KMS-11 (cell line): ENCODE measurements at regions not wholly inside any gene's neighbourhood (a gene's known extent, or its start where the extent isn't known, plus 50 kb on each side); places are given as distances from the start of the nearest gene placed in this dataset.

Experiments
- H2AFZ ChIP-seq: fragments of 200-600 bp; sonication (generic); 2 replicates; pipeline ENCODE4 v1.6.1; 2016; ENCODE audit warnings: antibody characterized with exemption, mixed run types, low read depth
- H3K27ac ChIP-seq: fragments of 200-600 bp; sonication (generic); 2 replicates; pipeline ENCODE4 v1.6.1; 2016; ENCODE audit warnings: mild to moderate bottlenecking, mixed run types
- H3K27me3 ChIP-seq: fragments of 200-600 bp; sonication (generic); 2 replicates; pipeline ENCODE4 v1.6.1; 2017; ENCODE audit warnings: mild to moderate bottlenecking, low read depth, mixed run types, moderate library complexity; ENCODE audit not compliant: insufficient read depth
- H3K36me3 ChIP-seq: fragments of 200-600 bp; sonication (generic); 2 replicates; pipeline ENCODE4 v1.6.1; 2017; ENCODE audit warnings: mild to moderate bottlenecking, mixed run types; ENCODE audit not compliant: insufficient read depth
- H3K4me1 ChIP-seq: fragments of 200-600 bp; sonication (generic); 2 replicates; pipeline ENCODE4 v1.6.1; 2016; ENCODE audit warnings: mild to moderate bottlenecking, low read depth, mixed run types; ENCODE audit not compliant: poor library complexity, severe bottlenecking
- H3K4me2 ChIP-seq: fragments of 200-600 bp; sonication (generic); 2 replicates; pipeline ENCODE4 v1.7.0; 2016; ENCODE audit warnings: mild to moderate bottlenecking, mixed run types
- H3K4me3 ChIP-seq: fragments of 200-600 bp; sonication (generic); IDR thresholded peaks from 2 replicates; pipeline ENCODE4 v1.6.1; 2017; ENCODE audit warnings: low read depth, low read length, mixed read lengths; ENCODE audit not compliant: insufficient read depth
- H3K79me2 ChIP-seq: fragments of 200-600 bp; sonication (generic); 2 replicates; pipeline ENCODE4 v1.6.1; 2016; ENCODE audit warnings: low read depth, mixed run types; ENCODE audit not compliant: insufficient read depth
- H3K9ac ChIP-seq: fragments of 200-600 bp; sonication (generic); 2 replicates; pipeline ENCODE4 v1.6.1; 2016; ENCODE audit warnings: mild to moderate bottlenecking, mixed run types
- H4K20me1 ChIP-seq: fragments of 200-600 bp; sonication (generic); 2 replicates; pipeline ENCODE4 v1.6.1; 2016; ENCODE audit warnings: mild to moderate bottlenecking, mixed run types; ENCODE audit not compliant: insufficient read depth
- TF ChIP-seq, protein P1 (sequence below): fragments of 200-600 bp; sonication (generic); conservative IDR thresholded peaks from 2 replicates; pipeline ENCODE4 v1.6.1; 2017; ENCODE audit warnings: low read depth, mild to moderate bottlenecking, antibody characterized with exemption, low read length, moderate library complexity, mixed read lengths

DNA sequence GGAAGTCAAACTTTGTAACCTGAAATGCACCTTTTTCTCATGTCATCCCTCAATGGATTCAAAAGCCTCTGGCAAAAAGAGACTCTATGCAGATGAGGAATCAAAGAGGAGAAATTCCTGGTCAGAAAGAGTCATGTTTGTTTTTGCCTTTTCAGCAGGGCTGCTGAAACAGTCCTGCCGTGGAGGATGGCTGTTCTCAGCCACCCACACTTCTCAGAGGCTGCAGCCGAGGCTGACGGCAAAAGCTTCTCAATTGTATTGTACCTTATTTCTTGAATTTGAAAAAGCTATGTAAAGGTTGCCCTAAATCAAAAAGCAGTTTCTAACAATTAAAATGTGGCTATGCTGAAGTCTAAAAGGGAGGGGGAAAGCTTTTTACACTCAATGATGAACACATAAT lies 385.3 kb downstream of the KCTD12 start:
- Histone ChIP-seq H3K4me2 (no peak overlapping the region), H3K79me2 (no peaks in the 10 kb centered on the region)
- TF ChIP-seq, protein P1, sequence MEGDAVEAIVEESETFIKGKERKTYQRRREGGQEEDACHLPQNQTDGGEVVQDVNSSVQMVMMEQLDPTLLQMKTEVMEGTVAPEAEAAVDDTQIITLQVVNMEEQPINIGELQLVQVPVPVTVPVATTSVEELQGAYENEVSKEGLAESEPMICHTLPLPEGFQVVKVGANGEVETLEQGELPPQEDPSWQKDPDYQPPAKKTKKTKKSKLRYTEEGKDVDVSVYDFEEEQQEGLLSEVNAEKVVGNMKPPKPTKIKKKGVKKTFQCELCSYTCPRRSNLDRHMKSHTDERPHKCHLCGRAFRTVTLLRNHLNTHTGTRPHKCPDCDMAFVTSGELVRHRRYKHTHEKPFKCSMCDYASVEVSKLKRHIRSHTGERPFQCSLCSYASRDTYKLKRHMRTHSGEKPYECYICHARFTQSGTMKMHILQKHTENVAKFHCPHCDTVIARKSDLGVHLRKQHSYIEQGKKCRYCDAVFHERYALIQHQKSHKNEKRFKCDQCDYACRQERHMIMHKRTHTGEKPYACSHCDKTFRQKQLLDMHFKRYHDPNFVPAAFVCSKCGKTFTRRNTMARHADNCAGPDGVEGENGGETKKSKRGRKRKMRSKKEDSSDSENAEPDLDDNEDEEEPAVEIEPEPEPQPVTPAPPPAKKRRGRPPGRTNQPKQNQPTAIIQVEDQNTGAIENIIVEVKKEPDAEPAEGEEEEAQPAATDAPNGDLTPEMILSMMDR = no peak

DNA sequence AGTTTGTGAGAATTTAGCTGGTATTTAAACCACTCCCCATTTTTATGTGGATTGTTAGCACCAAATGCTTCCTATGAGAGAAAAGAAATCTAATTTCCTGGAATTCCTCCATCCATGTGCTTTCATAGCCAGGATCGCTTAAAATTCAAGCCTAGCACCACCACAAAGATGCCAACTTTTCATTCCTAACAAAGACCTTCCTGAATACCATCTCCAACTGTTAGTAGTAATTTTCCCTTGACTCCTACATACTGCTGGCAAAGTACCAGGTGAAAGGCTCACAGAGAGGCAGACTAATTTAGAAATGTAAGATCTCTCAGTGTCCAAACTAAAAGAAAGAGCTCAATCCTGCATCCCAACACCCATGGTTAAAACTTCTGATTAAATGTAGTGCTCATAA lies 386.3 kb downstream of the KCTD12 start:
- H3K4me3 ChIP-seq = no peak overlapping the region
- H3K36me3 ChIP-seq = no peaks in the 10 kb centered on the region

More for the DNA sequence above, 385.3 kb downstream of the KCTD12 start:
- Histone ChIP-seq H3K27ac (no peak overlapping the region), H2AFZ (no peak overlapping the region), H3K36me3 (no peaks in the 10 kb centered on the region), H3K27me3 (no peaks in the 10 kb centered on the region), H4K20me1 (no peaks in the 10 kb centered on the region), H3K4me3 (no peak overlapping the region), H3K9ac (no peak overlapping the region), H3K4me1 (no peaks in the 10 kb centered on the region)

DNA sequence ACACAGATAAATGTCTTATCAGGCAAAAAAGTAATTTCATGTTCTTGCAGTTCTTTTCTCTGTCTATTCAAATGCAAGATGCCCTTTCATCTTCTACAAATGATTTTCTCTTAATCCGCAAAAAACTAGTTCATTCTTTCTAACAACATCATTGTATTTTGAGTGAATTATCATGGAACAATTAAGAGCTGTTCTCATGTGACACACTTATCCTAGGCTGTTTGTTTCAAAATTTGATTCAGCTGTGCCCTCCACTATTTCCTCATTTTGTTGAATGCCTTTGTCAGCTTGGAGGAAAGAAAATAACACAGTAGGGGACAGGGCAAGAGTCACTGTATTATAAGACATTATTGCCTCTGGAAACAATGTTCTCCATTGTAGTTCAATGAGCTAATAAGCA lies 396.9 kb downstream of the KCTD12 start:
- no peak overlapping the region for H3K4me3 ChIP-seq
- no peaks in the 10 kb centered on the region for H4K20me1 ChIP-seq
- H3K4me2 ChIP-seq = no peak overlapping the region
- no peak overlapping the region for H3K27ac ChIP-seq
- H3K36me3 ChIP-seq = no peaks in the 10 kb centered on the region
- H3K27me3 ChIP-seq = no peaks in the 10 kb centered on the region
- no peak overlapping the region for H3K9ac ChIP-seq
- no peaks in the 10 kb centered on the region for H3K4me1 ChIP-seq
- TF ChIP-seq, protein P1 = no peak
- H3K79me2 ChIP-seq = no peaks in the 10 kb centered on the region
- no peak overlapping the region for H2AFZ ChIP-seq

More for the DNA sequence above, 386.3 kb downstream of the KCTD12 start:
- Histone ChIP-seq H3K79me2 (no peaks in the 10 kb centered on the region), H2AFZ (no peak overlapping the region), H3K27me3 (no peaks in the 10 kb centered on the region), H3K27ac (no peak overlapping the region), H3K9ac (no peak overlapping the region), H4K20me1 (no peaks in the 10 kb centered on the region), H3K4me1 (no peaks in the 10 kb centered on the region), H3K4me2 (no peak overlapping the region)
- TF ChIP-seq, protein P1 = no peak

DNA sequence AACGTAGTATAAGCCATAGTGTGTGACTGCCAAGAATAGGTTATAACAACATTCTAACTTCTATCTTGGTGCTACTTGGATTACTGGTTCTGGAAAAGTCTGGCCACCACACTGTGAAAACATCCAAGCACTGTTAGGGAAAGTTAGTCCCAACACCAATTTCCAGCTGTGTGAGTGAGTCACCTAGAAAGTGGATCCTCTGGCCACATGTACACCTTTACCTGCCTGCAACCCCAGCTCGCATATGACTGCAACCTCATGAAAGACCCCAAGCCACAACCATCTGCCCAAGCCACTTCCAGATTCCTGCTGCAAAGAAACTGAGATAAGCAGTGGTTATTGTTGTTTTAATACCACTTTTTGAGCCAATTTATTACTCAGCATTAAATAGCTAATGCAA lies 404.5 kb downstream of the KCTD12 start:
- Histone ChIP-seq H3K4me1 (no peaks in the 10 kb centered on the region), H2AFZ (no peak overlapping the region), H3K4me2 (no peak overlapping the region), H3K27me3 (no peaks in the 10 kb centered on the region), H3K79me2 (no peaks in the 10 kb centered on the region), H3K27ac (no peak overlapping the region), H3K9ac (no peak overlapping the region), H4K20me1 (no peaks in the 10 kb centered on the region), H3K36me3 (no peaks in the 10 kb centered on the region), H3K4me3 (no peak overlapping the region)
- TF ChIP-seq, protein P1 = no peak

DNA sequence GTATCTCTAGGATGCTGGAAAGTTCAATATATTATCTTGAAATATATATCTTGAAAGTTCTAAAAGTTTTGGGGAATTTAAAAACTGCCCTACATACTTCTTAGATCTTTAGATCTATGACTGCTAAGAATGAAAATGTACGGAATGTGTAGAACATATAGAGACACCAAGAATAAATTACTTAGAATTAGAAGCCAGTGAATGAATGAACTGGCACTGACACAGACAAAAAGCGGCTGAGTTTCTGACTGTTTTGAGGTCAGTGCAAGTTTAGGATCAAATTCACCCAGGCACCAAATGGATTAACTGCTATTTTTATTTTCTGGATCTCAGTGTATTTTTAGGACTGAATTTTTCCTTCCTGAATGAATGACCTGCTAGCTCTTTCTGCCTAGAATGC lies 411.2 kb downstream of the KCTD12 start:
- H3K4me2 ChIP-seq = no peak overlapping the region
- H3K4me3 ChIP-seq = no peak overlapping the region
- H3K27ac ChIP-seq = no peak overlapping the region
- H3K9ac ChIP-seq = no peak overlapping the region
- H3K27me3 ChIP-seq = no peaks in the 10 kb centered on the region
- no peaks in the 10 kb centered on the region for H3K4me1 ChIP-seq
- H4K20me1 ChIP-seq = no peaks in the 10 kb centered on the region
- TF ChIP-seq, protein P1 = no peak
- H3K79me2 ChIP-seq = no peaks in the 10 kb centered on the region
- H3K36me3 ChIP-seq = no peaks in the 10 kb centered on the region
- no peak overlapping the region for H2AFZ ChIP-seq
